ENCODE measurements at regions not wholly inside any gene's neighbourhood (a gene's known extent, or its start where the extent isn't known, plus 50 kb on each side); places are given as distances from the start of the nearest gene placed in this dataset.

- TF ChIP-seq CEBPB (tag; IDR thresholded peaks at IDR 0.05) (no peak), GMEB1 (CRISPR knock-in tag; IDR thresholded peaks at IDR 0.05) (no peak), GABPA (tag; conservative IDR thresholded peaks at IDR 0.05; ENCODE audit: low read depth) (no peak), HMG20B (CRISPR knock-in tag; IDR thresholded peaks at IDR 0.05) (no peak), NCOA4 (IDR thresholded peaks at IDR 0.05; ENCODE audit: partially characterized antibody) (no peak), HNRNPL (IDR thresholded peaks at IDR 0.05; ENCODE audit: low read depth, low read length) (no peak), ZNF780A (CRISPR knock-in tag; IDR thresholded peaks at IDR 0.05) (no peak), CGGBP1 (CRISPR knock-in tag; IDR thresholded peaks at IDR 0.05) (no peak), TGIF2 (CRISPR knock-in tag; IDR thresholded peaks at IDR 0.05) (no peak), CHD4 (IDR thresholded peaks at IDR 0.05; ENCODE audit: insufficient read depth, insufficient replicate concordance, low read depth, low read length, poor library complexity, severe bottlenecking) (no peak), GTF3C2 (IDR thresholded peaks at IDR 0.05; ENCODE audit: borderline replicate concordance, extremely low read depth, insufficient read length) (no peak), PBX2 (CRISPR knock-in tag; IDR thresholded peaks at IDR 0.05; ENCODE audit: low read depth) (no peak), PBX2 (tag; conservative IDR thresholded peaks at IDR 0.05; ENCODE audit: low read depth) (no peak), ZNF398 (CRISPR knock-in tag; IDR thresholded peaks at IDR 0.05) (no peak), HIVEP1 (CRISPR knock-in tag; IDR thresholded peaks at IDR 0.05) (no peak), HNRNPLL (IDR thresholded peaks at IDR 0.05; ENCODE audit: low read depth, low read length, poor library complexity, severe bottlenecking) (peak; percentile 58)
Observed at GRCh38 chr6:17015551-17016381, 86.1 kb upstream of the STMND1 start (continued).

All from K562 (cell line).